ENCODE measurements at regions not wholly inside any gene's neighbourhood (a gene's known extent, or its start where the extent isn't known, plus 50 kb on each side); places are given as distances from the start of the nearest gene placed in this dataset.
A peak's percentile ranks its signal among the peaks of the same experiment; 100 is the strongest.

GRCh38 chr9:14399756-14400657 lies 86.1 kb upstream of the NFIB start:
- DNase-seq, result no peak

- DNase-seq, result no peak
Observed at GRCh38 chr9:14398473-14398872, 84.5 kb upstream of the NFIB start.

- no peak for DNase-seq
Observed at GRCh38 chr9:14396171-14396570, 82.2 kb upstream of the NFIB start.

GRCh38 chr9:14395317-14396082 lies 81.6 kb upstream of the NFIB start:
- DNase-seq, result peak in 2 of 3 donors; percentile 59 to 68

- DNase-seq, result no peak
Observed at GRCh38 chr9:14393418-14393817, 79.5 kb upstream of the NFIB start.

- DNase-seq, result no peak
Observed at GRCh38 chr9:14391620-14392019, 77.7 kb upstream of the NFIB start.

GRCh38 chr9:14389657-14390056 lies 75.7 kb upstream of the NFIB start:
- DNase-seq, result peak in 1 of 3 donors; percentile 50

- DNase-seq, result peak in 1 of 3 donors; percentile 43
Observed at GRCh38 chr9:14389146-14389545, 75.2 kb upstream of the NFIB start.

- no peak for DNase-seq
Observed at GRCh38 chr9:14383773-14384172, 69.8 kb upstream of the NFIB start.

GRCh38 chr9:14383294-14383693 lies 69.4 kb upstream of the NFIB start:
- DNase-seq, result peak in 1 of 3 donors; percentile 49

- DNase-seq, result no peak
Observed at GRCh38 chr9:14380061-14380836, 66.3 kb upstream of the NFIB start.

- DNase-seq, result no peak
Observed at GRCh38 chr9:14379280-14379679, 65.3 kb upstream of the NFIB start.

GRCh38 chr9:14373706-14374105 lies 59.8 kb upstream of the NFIB start:
- peak in 2 of 3 donors; percentile 29 to 72 for DNase-seq

GRCh38 chr9:14373336-14373666 lies 59.4 kb upstream of the NFIB start:
- peak in 2 of 3 donors; percentile 42 to 77 for DNase-seq

GRCh38 chr9:14372437-14373335 lies 58.7 kb upstream of the NFIB start:
- DNase-seq, result peak; percentile 76 to 87 (median 81)

GRCh38 chr9:14369011-14369410 lies 55.1 kb upstream of the NFIB start:
- no peak for DNase-seq

GRCh38 chr9:14366076-14366475 lies 52.1 kb upstream of the NFIB start:
- peak; percentile 92 to 97 (median 96) for DNase-seq

GRCh38 chr9:14365670-14366069 lies 51.7 kb upstream of the NFIB start:
- DNase-seq, result no peak

Data from muscle of back (tissue), 3 donors.